ENCODE measurements at regions not wholly inside any gene's neighbourhood (a gene's known extent, or its start where the extent isn't known, plus 50 kb on each side); places are given as distances from the start of the nearest gene placed in this dataset.

DNA sequence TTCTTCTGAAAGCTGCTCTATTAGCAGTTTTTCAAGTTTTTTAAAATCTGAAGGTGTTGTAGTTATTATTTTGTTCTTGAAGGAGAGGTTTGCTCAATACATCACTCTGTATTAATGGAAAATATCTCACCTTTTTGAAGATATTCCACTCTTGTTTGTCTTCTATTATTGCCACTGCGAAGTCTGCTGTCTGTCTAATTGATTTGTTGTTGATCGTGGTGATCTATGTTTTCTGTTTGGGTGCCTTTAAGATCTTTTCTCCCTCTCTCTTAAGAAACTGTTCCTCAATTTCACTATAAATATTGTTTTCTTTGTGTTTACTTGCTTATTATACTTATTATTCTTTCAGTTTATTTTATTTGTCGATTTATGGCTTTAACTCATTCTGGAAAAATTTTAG, 64.9 kb upstream of the FZD8 start:
- no peaks in the 10 kb centered on the region for H4K20me1 ChIP-seq (replicated peaks; ENCODE audit: control insufficient read depth, extremely low read depth, insufficient read depth, low read length)
- no peak overlapping the region for H3K27ac ChIP-seq (ENCODE audit: insufficient read depth, low read depth, low read length)
- no peak overlapping the region for H3K4me3 ChIP-seq (replicated peaks in 1 of 3; ENCODE audit: insufficient read depth in 1 of 3, low read depth in 1 of 3, low read length in 3 of 3)
- H3K36me3 ChIP-seq (ENCODE audit: control insufficient read depth in 2 of 2, extremely low read depth in 1 of 2, insufficient read depth in 2 of 2, low read length in 2 of 2): no peaks in the 10 kb centered on the region
- H3K4me2 ChIP-seq (ENCODE audit: insufficient read depth, low read length): no peak overlapping the region
- FAIRE-seq (no peak), DNase-seq (ENCODE audit: low read depth, low spot score) (no peak)
- POLR2A ChIA-PET: no interaction called here
- no TSS peak for BruUV-seq (replicated peaks)
- H3K9ac ChIP-seq (replicated peaks; ENCODE audit: extremely low read depth, insufficient read depth, low read length): no peak overlapping the region
- no peaks in the 10 kb centered on the region for H3K9me3 ChIP-seq (replicated peaks; ENCODE audit: control insufficient read depth, insufficient read depth, low read length)
- dilution Hi-C loops (cut with MboI; ENCODE audit: extremely low pct_ligation_motif_present, low sequenced_read_pairs): no loop called here
- CTCF ChIA-PET: no interaction called here
- no peaks in the 10 kb centered on the region for H3K27me3 ChIP-seq (ENCODE audit: control insufficient read depth in 2 of 2, insufficient read depth in 2 of 2, low read length in 2 of 2)
- H3K9me1 ChIP-seq (replicated peaks; ENCODE audit: control insufficient read depth, extremely low read depth, insufficient read depth, low read length): no peaks in the 10 kb centered on the region
- H2AFZ ChIP-seq (ENCODE audit: low read depth, low read length): no peak overlapping the region
- intact Hi-C loops (cut with micrococcal nuclease): no loop called here
- no peak for TF ChIP-seq MYC (IDR thresholded peaks at IDR 0.05; ENCODE audit: low read depth, low read length)
- TF ChIP-seq, protein P1, sequence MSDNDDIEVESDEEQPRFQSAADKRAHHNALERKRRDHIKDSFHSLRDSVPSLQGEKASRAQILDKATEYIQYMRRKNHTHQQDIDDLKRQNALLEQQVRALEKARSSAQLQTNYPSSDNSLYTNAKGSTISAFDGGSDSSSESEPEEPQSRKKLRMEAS (IDR thresholded peaks at IDR 0.05; ENCODE audit: insufficient read depth, insufficient read length): no peak
- TF ChIP-seq POLR2A (IDR thresholded peaks at IDR 0.05; ENCODE audit: low read depth, low read length): no peak
- TF ChIP-seq GATA2 (IDR thresholded peaks at IDR 0.05; ENCODE audit: insufficient read depth, insufficient read length, low read depth, low read length): no peak
- no peak for TF ChIP-seq EZH2 (IDR thresholded peaks at IDR 0.05; ENCODE audit: borderline replicate concordance, low read depth, low read length, severe bottlenecking)
- TF ChIP-seq, protein P2, sequence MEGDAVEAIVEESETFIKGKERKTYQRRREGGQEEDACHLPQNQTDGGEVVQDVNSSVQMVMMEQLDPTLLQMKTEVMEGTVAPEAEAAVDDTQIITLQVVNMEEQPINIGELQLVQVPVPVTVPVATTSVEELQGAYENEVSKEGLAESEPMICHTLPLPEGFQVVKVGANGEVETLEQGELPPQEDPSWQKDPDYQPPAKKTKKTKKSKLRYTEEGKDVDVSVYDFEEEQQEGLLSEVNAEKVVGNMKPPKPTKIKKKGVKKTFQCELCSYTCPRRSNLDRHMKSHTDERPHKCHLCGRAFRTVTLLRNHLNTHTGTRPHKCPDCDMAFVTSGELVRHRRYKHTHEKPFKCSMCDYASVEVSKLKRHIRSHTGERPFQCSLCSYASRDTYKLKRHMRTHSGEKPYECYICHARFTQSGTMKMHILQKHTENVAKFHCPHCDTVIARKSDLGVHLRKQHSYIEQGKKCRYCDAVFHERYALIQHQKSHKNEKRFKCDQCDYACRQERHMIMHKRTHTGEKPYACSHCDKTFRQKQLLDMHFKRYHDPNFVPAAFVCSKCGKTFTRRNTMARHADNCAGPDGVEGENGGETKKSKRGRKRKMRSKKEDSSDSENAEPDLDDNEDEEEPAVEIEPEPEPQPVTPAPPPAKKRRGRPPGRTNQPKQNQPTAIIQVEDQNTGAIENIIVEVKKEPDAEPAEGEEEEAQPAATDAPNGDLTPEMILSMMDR (IDR thresholded peaks at IDR 0.05; ENCODE audit: extremely low read depth in 1 of 2, insufficient read depth in 1 of 2, low read depth in 1 of 2, low read length in 2 of 2): no peak
- no peak for TF ChIP-seq JUN (IDR thresholded peaks at IDR 0.05; ENCODE audit: borderline replicate concordance, insufficient read depth, insufficient read length, low read depth)
- TF ChIP-seq POLR2AphosphoS5 (IDR thresholded peaks at IDR 0.05; ENCODE audit: insufficient read depth, low read depth, low read length): no peak
- no peaks in the 10 kb centered on the region for H3K79me2 ChIP-seq (ENCODE audit: control insufficient read depth, insufficient read depth, low read length)
- H3K4me1 ChIP-seq (ENCODE audit: control insufficient read depth, extremely low read depth, insufficient read depth, low read length): no peaks in the 10 kb centered on the region

All from endothelial cell of umbilical vein (primary cell).